Epithelial cell of esophagus (primary cell): ENCODE measurements at regions not wholly inside any gene's neighbourhood (a gene's known extent, or its start where the extent isn't known, plus 50 kb on each side); places are given as distances from the start of the nearest gene placed in this dataset.

Experiments used
- DNase-seq: peaks from one replicate; pipeline ENCODE4 v3.0.0; 2010; ENCODE audit warnings: low read depth
- H3K4me3 ChIP-seq: 2 replicates; pipeline ENCODE4 v1.5.1; 2011; ENCODE audit warnings: mild to moderate bottlenecking, low read length, control low read depth
- CTCF ChIP-seq: IDR thresholded peaks from 2 replicates; pipeline ENCODE4 v1.5.1; 2011; ENCODE audit warnings: low read depth, mild to moderate bottlenecking, low read length, control low read depth, inconsistent platforms; ENCODE audit not compliant: insufficient read depth; ENCODE audit errors: missing control alignments

- no peak overlapping the region for H3K4me3 ChIP-seq
- no peak for TF ChIP-seq CTCF
- peak; percentile 34 for DNase-seq
Observed at GRCh38 chr2:120958623-120959366, 223.1 kb downstream of the GLI2 start.

- no peak overlapping the region for H3K4me3 ChIP-seq
- TF ChIP-seq CTCF, result no peak
- peak; percentile 84 for DNase-seq
Observed at GRCh38 chr2:120959426-120959825, 223.8 kb downstream of the GLI2 start.

GRCh38 chr2:120960770-120961366 lies 225.2 kb downstream of the GLI2 start:
- no peak for DNase-seq
- TF ChIP-seq CTCF, result no peak
- H3K4me3 ChIP-seq, result no peak overlapping the region

GRCh38 chr2:120961396-120961795 lies 225.7 kb downstream of the GLI2 start:
- H3K4me3 ChIP-seq, result no peak overlapping the region
- TF ChIP-seq CTCF, result no peak
- no peak for DNase-seq

- DNase-seq, result no peak
- H3K4me3 ChIP-seq, result no peak overlapping the region
- TF ChIP-seq CTCF, result no peak
Observed at GRCh38 chr2:120963997-120964705, 228.5 kb downstream of the GLI2 start.

- no peak for DNase-seq
- no peak for TF ChIP-seq CTCF
- no peak overlapping the region for H3K4me3 ChIP-seq
Observed at GRCh38 chr2:120964819-120965218, 229.2 kb downstream of the GLI2 start.
